Stimulated activated CD4-positive, alpha-beta T cell treated with anti-CD3 and anti-CD28 coated beads, TNF-alpha, amount 100 ng/mL, for 1 hour (primary cell): ENCODE measurements at regions not wholly inside any gene's neighbourhood (a gene's known extent, or its start where the extent isn't known, plus 50 kb on each side); places are given as distances from the start of the nearest gene placed in this dataset.
"Not testable (repeated sequence)": the region's sequence is repeated elsewhere in the genome, so short reads cannot be mapped to it uniquely, and the experiment has no call there.

Experiments
- DNase-seq, 3 donors: peaks; one replicate each; pipeline ENCODE4 v3.0.0-alpha.2; 2020; ENCODE audit warnings: low read depth in 3 of 3, low spot score in 1 of 3

- no peak for DNase-seq
Measured at GRCh38 chr10:32217216-32217615, 129.7 kb downstream of the EPC1 start.

DNA sequence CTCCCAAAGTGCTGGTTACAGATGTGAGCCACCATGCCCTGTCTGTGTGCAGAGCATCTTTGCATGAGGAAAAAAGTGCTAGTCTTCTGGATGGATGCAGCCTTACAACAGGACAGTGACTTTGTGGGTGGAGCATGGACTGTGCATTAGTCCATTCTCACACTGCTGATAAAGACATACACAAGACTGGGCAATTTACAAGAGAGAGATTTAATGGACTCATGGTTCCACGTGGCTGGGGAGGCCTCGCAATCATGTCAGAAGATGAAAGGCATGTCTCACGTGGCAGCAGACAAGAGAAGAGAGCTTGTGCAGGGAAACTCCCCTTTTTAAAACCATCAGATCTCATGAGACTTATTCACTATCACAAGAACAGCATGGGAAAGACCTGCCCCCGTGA is 133.1 kb downstream of the EPC1 start:
- DNase-seq = not testable (repeated sequence)

GRCh38 chr10:32211046-32211363 is 136.0 kb downstream of the EPC1 start:
- DNase-seq = no peak

DNA sequence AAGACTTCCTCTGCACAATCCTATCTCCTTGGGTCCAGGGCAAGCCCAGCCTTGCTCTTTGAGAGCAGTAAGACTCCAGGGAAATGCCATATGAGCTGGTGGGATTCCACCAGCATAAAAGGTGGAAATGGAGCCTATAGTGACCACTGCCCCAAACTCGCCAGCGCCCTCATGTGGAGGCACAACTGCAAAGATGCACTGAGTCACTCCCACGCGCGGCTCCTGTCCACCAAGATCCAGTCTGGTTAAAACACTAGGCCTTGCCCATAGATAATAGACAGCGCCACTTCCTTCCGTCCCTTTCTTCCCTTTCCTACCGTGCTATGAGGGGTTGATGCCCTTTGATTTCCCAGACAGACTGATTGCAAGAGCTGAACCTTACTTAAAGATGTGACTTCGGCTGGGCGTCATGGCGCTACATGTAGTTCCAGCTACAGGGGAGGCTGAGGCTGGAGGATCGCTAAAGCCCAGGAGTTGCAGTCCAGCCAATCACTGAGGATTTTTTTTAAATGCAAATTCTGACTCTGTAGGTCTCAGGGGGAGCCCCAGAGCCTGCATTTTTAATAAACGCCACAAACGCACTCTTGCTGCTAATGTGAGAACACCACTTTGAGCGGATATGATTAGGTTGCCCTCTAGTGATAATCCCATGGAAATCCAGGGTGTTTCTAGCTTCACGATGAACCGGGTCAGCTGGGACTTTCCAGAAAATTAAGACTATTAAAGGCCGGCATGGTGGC is 136.5 kb downstream of the EPC1 start:
- DNase-seq = no peak

DNA sequence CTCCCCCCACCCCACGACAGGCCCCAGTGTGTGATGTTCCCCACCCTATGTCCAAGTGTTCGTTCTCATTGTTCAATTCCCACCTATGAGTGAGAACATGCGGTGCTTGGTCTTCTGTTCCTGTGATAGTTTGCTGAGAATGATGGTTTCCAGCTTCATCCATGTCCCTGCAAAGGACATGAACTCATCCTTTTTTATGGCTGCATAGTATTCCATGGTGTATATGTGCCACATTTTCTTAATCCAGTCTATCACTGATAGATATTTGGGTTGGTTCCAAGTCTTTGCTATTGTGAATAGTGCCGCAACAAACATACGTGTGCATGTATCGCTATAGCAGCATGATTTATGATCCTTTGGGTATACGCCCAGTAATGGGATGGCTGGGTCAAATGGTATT is 139.0 kb downstream of the EPC1 start:
- DNase-seq = not testable (repeated sequence)

- peak; percentile 7 to 45 (median 10) for DNase-seq
Measured at GRCh38 chr10:32207544-32207943, 139.4 kb downstream of the EPC1 start.

- DNase-seq = no peak
Measured at GRCh38 chr10:32205670-32206069, 141.3 kb downstream of the EPC1 start.

GRCh38 chr10:32204606-32205005 is 142.4 kb downstream of the EPC1 start:
- DNase-seq = no peak

DNA sequence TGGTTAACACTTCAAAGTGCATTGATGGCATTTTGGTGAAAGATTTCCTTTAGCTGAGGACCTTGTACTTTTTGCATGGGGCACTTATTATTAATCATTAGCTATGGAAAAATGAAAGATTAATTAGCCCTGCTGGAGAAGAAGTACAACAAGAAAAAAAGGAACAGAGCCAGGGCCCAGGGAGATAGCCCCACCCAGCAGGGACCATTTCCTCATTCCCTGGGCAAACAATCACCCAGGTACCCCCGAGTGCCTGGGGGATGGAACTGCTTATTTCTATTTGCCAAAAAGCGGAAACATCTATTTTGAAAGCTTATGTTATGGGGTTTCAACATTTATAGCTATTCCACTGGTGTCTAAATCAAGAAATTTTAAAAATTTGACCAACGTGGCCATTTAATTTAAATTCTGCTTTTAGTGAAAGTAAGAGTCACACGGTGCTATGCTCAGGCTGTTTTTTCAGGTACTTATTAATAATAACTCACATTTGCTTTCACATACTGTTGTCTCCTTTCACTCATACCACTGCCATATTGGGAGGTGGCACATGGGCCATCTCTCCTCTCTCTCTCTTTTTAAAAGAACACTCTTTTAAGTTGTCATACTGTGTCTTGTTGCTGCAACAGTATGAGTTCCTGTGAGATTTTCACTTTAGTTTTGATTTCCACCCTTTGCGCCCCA is 143.6 kb upstream of the KIF5B start:
- DNase-seq = no peak

- no peak for DNase-seq
Measured at GRCh38 chr10:32197423-32197822, 141.2 kb upstream of the KIF5B start.

GRCh38 chr10:32190890-32191491 is 134.8 kb upstream of the KIF5B start:
- no peak for DNase-seq

DNA sequence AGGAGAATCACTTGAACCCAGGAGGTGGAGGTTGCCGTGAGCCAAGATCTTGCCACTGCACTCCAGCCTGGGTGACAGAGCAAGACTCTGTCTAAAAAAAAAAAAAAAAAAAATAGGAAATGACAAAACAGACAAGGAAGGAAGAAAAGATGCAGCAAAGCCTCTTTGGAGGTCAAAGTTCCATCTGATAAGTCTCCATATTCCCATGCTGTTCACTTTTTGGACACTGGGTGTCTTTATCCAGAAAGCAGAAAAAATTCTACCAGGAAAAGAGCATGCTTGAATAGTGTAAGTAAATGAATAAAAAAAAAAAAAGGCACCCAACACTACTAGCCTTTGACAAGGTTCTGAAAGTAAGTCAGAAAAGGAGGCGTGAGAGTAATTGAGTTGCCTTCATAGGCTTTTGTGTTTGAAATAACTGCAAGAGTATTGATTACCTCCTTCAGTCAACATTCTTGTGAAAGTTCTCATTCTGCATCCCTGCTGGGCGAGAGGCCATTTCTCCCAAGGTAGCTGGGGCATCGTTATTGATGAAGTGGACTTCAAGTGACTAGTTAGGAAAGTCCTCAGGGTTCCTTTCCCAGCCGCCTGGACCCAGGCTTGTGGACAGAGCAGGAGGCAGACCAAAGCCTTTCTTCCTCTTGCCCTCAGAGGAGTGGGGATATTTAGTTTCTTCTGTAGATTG is 133.3 kb upstream of the KIF5B start:
- DNase-seq = no peak

DNA sequence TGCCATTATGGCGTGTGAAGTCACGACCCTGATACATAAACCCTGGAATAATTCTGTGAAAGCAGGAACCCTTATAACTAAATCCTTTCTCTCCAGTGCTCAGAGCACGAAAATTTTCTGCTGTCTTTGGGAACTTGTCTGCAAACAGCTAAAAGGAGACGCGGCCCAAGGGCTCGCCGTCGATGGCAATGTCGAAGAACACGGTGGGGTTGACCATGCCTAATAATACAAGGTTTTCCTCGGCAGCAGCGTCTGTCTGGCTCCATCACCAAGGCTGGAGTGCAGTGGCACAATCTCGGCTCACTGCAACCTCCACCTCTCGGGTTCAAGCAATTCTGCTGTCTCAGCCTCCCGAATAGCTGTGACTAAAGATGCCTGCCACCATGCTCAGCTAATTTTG is 132.4 kb upstream of the KIF5B start:
- not testable (repeated sequence) for DNase-seq

- no peak for DNase-seq
Measured at GRCh38 chr10:32187686-32188085, 131.5 kb upstream of the KIF5B start.

GRCh38 chr10:32183652-32184051 is 127.4 kb upstream of the KIF5B start:
- not testable (repeated sequence) for DNase-seq

- DNase-seq = no peak
Measured at GRCh38 chr10:32182476-32182875, 126.3 kb upstream of the KIF5B start.

- DNase-seq = no peak
Measured at GRCh38 chr10:32180390-32181280, 124.4 kb upstream of the KIF5B start.

- DNase-seq = no peak
Measured at GRCh38 chr10:32179836-32180235, 123.6 kb upstream of the KIF5B start.

GRCh38 chr10:32177594-32177993 is 121.4 kb upstream of the KIF5B start:
- not testable (repeated sequence) for DNase-seq

- no peak for DNase-seq
Measured at GRCh38 chr10:32175629-32176028, 119.4 kb upstream of the KIF5B start.

- no peak for DNase-seq
Measured at GRCh38 chr10:32174349-32174893, 118.2 kb upstream of the KIF5B start.
